HepG2 (cell line): ENCODE measurements at regions not wholly inside any gene's neighbourhood (a gene's known extent, or its start where the extent isn't known, plus 50 kb on each side); places are given as distances from the start of the nearest gene placed in this dataset.

Source experiments
- ATAC-seq: fragments of 200-7000 bp; cut with Tn5 transposase; 3 replicates; pipeline ENCODE4 v1.9.1; 2020; ENCODE audit warnings: mild to moderate bottlenecking, moderate library complexity
- BruUV-seq: library from RNA; stranded (reverse); fragments of 400-500 nt; replicated peaks from 2 replicates; lab custom pipeline; 2021; lab: Mats Ljungman, UMichigan
- CTCF ChIA-PET: fragments of 300-600 bp; formaldehyde crosslinking; extraction: SDS; loops from one replicate; lab custom pipeline; 2021; ENCODE audit warnings: low total read pairs, inconsistent platforms, low intra/inter-chr PET ratio; lab: Yijun Ruan, JAX
- POLR2A ChIA-PET: fragments of 350-600 bp; sonication (Branson Sonifier 250); formaldehyde crosslinking; loops from one replicate; lab custom pipeline; 2020; ENCODE audit warnings: antibody characterized with exemption, inconsistent platforms; lab: Yijun Ruan, JAX
- DNase-seq: peaks from one replicate; pipeline ENCODE4 v3.0.0-alpha.2; 2015; ENCODE audit warnings: low spot score
- FAIRE-seq: peaks from 3 replicates; lab custom pipeline; 2011; peaks lifted over from hg19 to GRCh38; lab: Jason Lieb, UNC
- H2AFZ ChIP-seq: one replicate; pipeline ENCODE4 v1.6.1; 2011; ENCODE audit warnings: low read length, inconsistent platforms
- H3K27ac ChIP-seq: fragments of 300-600 bp; 3 replicates; pipeline ENCODE4 v1.8.0; 2011; ENCODE audit warnings: mixed run types, mild to moderate bottlenecking, mixed read lengths, low read length, inconsistent platforms; ENCODE audit not compliant: insufficient read depth; ENCODE audit errors: extremely low read length
- H3K27me3 ChIP-seq, 2 experiments: fragments of 200-600 bp in 1 of 2; 2 replicates in 1 of 2; 3 replicates in 1 of 2; pipeline versions ENCODE4 v1.6.0 to v1.8.0; 2011; ENCODE audit warnings: low read length in 2 of 2, mild to moderate bottlenecking in 2 of 2, moderate library complexity in 2 of 2, inconsistent platforms in 1 of 2; ENCODE audit not compliant: insufficient read depth in 2 of 2, control insufficient read depth in 1 of 2
- H3K36me3 ChIP-seq, 2 experiments: fragments of 200-600 bp in 1 of 2; replicated peaks in 1 of 2; 2 replicates in 1 of 2; 3 replicates in 1 of 2; pipeline versions ENCODE4 v1.5.1 to v1.8.0; 2011; ENCODE audit warnings: low read length in 2 of 2, inconsistent platforms in 1 of 2; ENCODE audit not compliant: insufficient read depth in 2 of 2, control insufficient read depth in 1 of 2
- H3K4me1 ChIP-seq: 2 replicates; pipeline ENCODE4 v1.5.1; 2012; ENCODE audit warnings: low read length, inconsistent platforms; ENCODE audit not compliant: insufficient read depth
- H3K4me2 ChIP-seq: 2 replicates; pipeline ENCODE4 v1.6.0; 2011; ENCODE audit warnings: low read depth, low read length, inconsistent platforms
- H3K4me3 ChIP-seq, 3 experiments: fragments of 200-600 bp in 1 of 3; sonication (generic), shearing (Covaris generic) in 1 of 3; replicated peaks in 1 of 3; 2 replicates each; pipeline ENCODE4 v1.5.1; 2011 to 2016; ENCODE audit warnings: low read length in 3 of 3, inconsistent platforms in 2 of 3, low read depth in 2 of 3, mild to moderate bottlenecking in 2 of 3, control low read depth in 1 of 3, mixed read lengths in 1 of 3; ENCODE audit not compliant: insufficient read depth in 1 of 3
- H3K79me2 ChIP-seq: one replicate; pipeline ENCODE4 v1.6.1; 2011; ENCODE audit warnings: low read length, inconsistent platforms; ENCODE audit not compliant: insufficient read depth
- H3K9ac ChIP-seq: 2 replicates; pipeline ENCODE4 v1.6.0; 2011; ENCODE audit warnings: mild to moderate bottlenecking, low read depth, low read length, inconsistent platforms; ENCODE audit not compliant: insufficient read depth
- H3K9me3 ChIP-seq: 2 replicates; pipeline ENCODE4 v1.5.1; 2012; ENCODE audit warnings: mild to moderate bottlenecking, low read length
- H4K20me1 ChIP-seq: 2 replicates; pipeline ENCODE4 v1.6.0; 2011; ENCODE audit warnings: inconsistent platforms, mild to moderate bottlenecking, low read length, moderate library complexity; ENCODE audit not compliant: insufficient read depth
- MAFF ChIP-seq: IDR thresholded peaks from 2 replicates; pipeline ENCODE4 v1.6.1; 2011; ENCODE audit warnings: low read depth, low read length, improper control_type of control experiment
- TAF1 ChIP-seq: sonication (generic); formaldehyde crosslinking; IDR thresholded peaks from 2 replicates; pipeline ENCODE4 v1.4.0; 2020; ENCODE audit warnings: missing genetic modification reagents
- TGIF2 ChIP-seq: IDR thresholded peaks from 2 replicates; pipeline ENCODE4 v1.6.1; 2016; ENCODE audit warnings: control low read depth, missing compliant biosample characterization
- ZNF138 ChIP-seq: sonication (generic); formaldehyde crosslinking; IDR thresholded peaks from 2 replicates; pipeline ENCODE4 v1.5.0; 2020; ENCODE audit warnings: mild to moderate bottlenecking, low read depth, missing genetic modification reagents
- ZNF333 ChIP-seq: sonication (generic); formaldehyde crosslinking; IDR thresholded peaks from 2 replicates; pipeline ENCODE4 v1.4.0; 2020; ENCODE audit warnings: mild to moderate bottlenecking, missing genetic modification reagents, borderline replicate concordance
- WGBS: methylation state at CpG from one replicate; pipeline ENCODE4 v1.1.6; 2017; ENCODE audit warnings: low lambda C conversion rate; 5-methylcytosine and 5-hydroxymethylcytosine counted together
- in situ Hi-C: cut with HindIII; loops from 2 replicates; pipeline ENCODE4 v1.10.0; 2017; ENCODE audit warnings: low pct_unique_long_range_greater_than_20kb; ENCODE audit not compliant: extremely low pct_ligation_motif_present
- intact Hi-C: fragments of 100-400 bp; cut with micrococcal nuclease; formaldehyde crosslinking; loops from one replicate; pipeline ENCODE4 v1.10.0; 2022; ENCODE audit not compliant: unreplicated experiment

- Histone ChIP-seq H3K4me1 (no peaks in the 10 kb centered on the region), H3K4me2 (no peak overlapping the region), H3K9me3 (no peaks in the 10 kb centered on the region), H2AFZ (no peak overlapping the region), H3K36me3 (no peaks in the 10 kb centered on the region), H3K79me2 (no peaks in the 10 kb centered on the region), H3K27ac (no peak overlapping the region), H4K20me1 (0 out of 2 replicates have a peak, but pooled peaks cover 3% of the 10 kb centered on the region), H3K9ac (no peak overlapping the region), H3K4me3 (no peak overlapping the region), H3K27me3 (peaks cover 1 to 8% of the 10 kb centered on the region in 2 experiments; a peak in 3 of 5 replicates)
- ChIA-PET POLR2A (no interaction called here), CTCF (no interaction called here)
- no peak for TF ChIP-seq ZNF138 (CRISPR knock-in tag)
- TF ChIP-seq TAF1 (CRISPR knock-in tag) = no peak
- no peak for TF ChIP-seq TGIF2
- BruUV-seq = no TSS peak
- 44% methylated on average over 4 of the region's 12 CpGs for WGBS
- intact Hi-C loops = no loop called here
- in situ Hi-C loops = loop anchor here (10.0 kb wide), 1 partner anchor 879 kb away; no protein-coding TSS in a partner anchor
- ATAC-seq (no peak), DNase-seq (no peak), FAIRE-seq (no peak)
Observed at GRCh38 chr15:70353606-70354345, 256.1 kb upstream of the TLE3 start.

GRCh38 chr15:70351941-70352774, 254.4 kb upstream of the TLE3 start:
- Histone ChIP-seq H2AFZ (no peak overlapping the region), H3K79me2 (no peaks in the 10 kb centered on the region), H3K4me1 (no peaks in the 10 kb centered on the region), H3K9ac (no peak overlapping the region), H3K36me3 (no peaks in the 10 kb centered on the region), H3K4me2 (no peak overlapping the region), H3K9me3 (no peaks in the 10 kb centered on the region), H3K27ac (no peak overlapping the region), H3K27me3 (peaks cover 3 to 8% of the 10 kb centered on the region in 2 experiments; a peak in 3 of 5 replicates), H3K4me3 (no peak overlapping the region), H4K20me1 (0 out of 2 replicates have a peak, but pooled peaks cover 3% of the 10 kb centered on the region)
- WGBS = 43% methylated on average over 2 of the region's 3 CpGs
- ChIA-PET CTCF (no interaction called here), POLR2A (no interaction called here)
- no peak for FAIRE-seq
- TF ChIP-seq MAFF (no peak), ZNF333 (no peak)
- DNase-seq = no peak
- no peak for ATAC-seq
- BruUV-seq = no TSS peak
- intact Hi-C loops = no loop called here
- in situ Hi-C loops = loop anchor here (10.0 kb wide), 1 partner anchor 877 kb away; no protein-coding TSS in a partner anchor
